GM23248 (cell line): ENCODE measurements at regions not wholly inside any gene's neighbourhood (a gene's known extent, or its start where the extent isn't known, plus 50 kb on each side); places are given as distances from the start of the nearest gene placed in this dataset.

ENCODE experiments used
- EZH2 ChIP-seq: fragments of 200-600 bp; sonication (generic); IDR thresholded peaks from 2 replicates; pipeline ENCODE4 v1.6.1; 2018; ENCODE audit warnings: antibody characterized with exemption, mild to moderate bottlenecking; ENCODE audit not compliant: insufficient read depth, poor library complexity, severe bottlenecking
- EZH2phosphoT487 ChIP-seq: fragments of 200-600 bp; sonication (generic); IDR thresholded peaks from 2 replicates; pipeline ENCODE4 v1.6.1; 2018; ENCODE audit warnings: antibody characterized with exemption, moderate library complexity, mild to moderate bottlenecking, low read depth; ENCODE audit not compliant: insufficient read depth

DNA sequence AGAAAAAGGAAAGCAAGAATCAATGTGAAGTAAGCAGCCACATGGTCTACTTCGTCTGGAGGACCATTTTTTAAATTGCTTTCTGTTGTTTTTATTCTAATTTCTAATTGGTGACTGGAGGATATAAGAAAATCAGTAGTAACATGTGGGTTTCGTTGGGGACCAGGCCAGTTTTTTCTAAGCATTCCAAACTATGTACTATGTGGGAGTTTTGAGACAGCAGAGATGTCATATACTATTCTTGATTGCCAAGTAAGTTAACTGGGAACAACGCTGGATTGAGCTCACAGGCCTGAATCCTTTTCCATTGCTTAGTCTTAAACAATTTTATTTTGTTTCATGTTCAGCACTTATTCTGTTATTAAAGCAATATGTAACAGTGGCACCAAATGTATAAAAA is 225.7 kb downstream of the TMEM167A start:
- TF ChIP-seq EZH2 (no peak), EZH2phosphoT487 (no peak)
